ENCODE measurements at regions not wholly inside any gene's neighbourhood (a gene's known extent, or its start where the extent isn't known, plus 50 kb on each side); places are given as distances from the start of the nearest gene placed in this dataset.

DNA sequence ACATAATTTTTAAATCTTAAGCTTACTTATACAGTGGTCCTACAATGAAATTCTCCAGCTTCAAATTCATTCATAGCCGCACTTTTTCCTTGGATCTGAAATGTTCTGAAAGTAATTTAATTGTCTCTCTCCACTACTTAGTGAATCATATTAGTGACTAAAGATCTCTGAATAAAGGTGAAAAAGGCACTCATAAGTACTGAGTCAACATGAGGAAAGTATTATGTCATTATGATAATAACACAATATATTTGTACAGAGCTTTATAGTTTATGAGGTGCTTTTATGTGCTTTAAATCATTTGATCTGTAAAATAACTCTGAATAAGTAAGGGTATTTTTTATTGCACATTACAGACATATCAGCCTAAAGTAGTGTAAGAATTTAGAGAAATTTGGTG is 628.2 kb upstream of the SLITRK5 start:
- TF ChIP-seq FOXP2 (optimal IDR thresholded peaks at IDR 0.05; ENCODE audit: control extremely low read depth, extremely low read length, insufficient read depth) (no peak), EZH2 (IDR thresholded peaks at IDR 0.05) (no peak)

Measured in SK-N-MC (cell line).